ENCODE measurements at regions not wholly inside any gene's neighbourhood (a gene's known extent, or its start where the extent isn't known, plus 50 kb on each side); places are given as distances from the start of the nearest gene placed in this dataset.
A peak's percentile ranks its signal among the peaks of the same experiment; 100 is the strongest.

GRCh38 chr4:176383273-176384077 lies 63.7 kb downstream of the SPCS3 start:
- DNase-seq (ENCODE audit: low spot score): no peak

GRCh38 chr4:176385601-176386000 lies 65.8 kb downstream of the SPCS3 start:
- DNase-seq (ENCODE audit: low spot score): no peak

GRCh38 chr4:176387571-176387970 lies 67.8 kb downstream of the SPCS3 start:
- DNase-seq (ENCODE audit: low spot score): no peak

GRCh38 chr4:176393306-176394013 lies 73.7 kb downstream of the SPCS3 start:
- no peak for DNase-seq (ENCODE audit: low spot score)

GRCh38 chr4:176400816-176401461 lies 81.2 kb downstream of the SPCS3 start:
- DNase-seq (ENCODE audit: low spot score): no peak

- DNase-seq (ENCODE audit: low spot score): no peak
These were observed 84.9 kb downstream of the SPCS3 start for GRCh38 chr4:176404621-176405020.

- no peak for DNase-seq (ENCODE audit: low spot score)
These were observed 86.5 kb downstream of the SPCS3 start for GRCh38 chr4:176406297-176406696.

GRCh38 chr4:176406736-176407135 lies 87.0 kb downstream of the SPCS3 start:
- DNase-seq (ENCODE audit: low spot score): no peak

- no peak for DNase-seq (ENCODE audit: low spot score)
These were observed 89.9 kb downstream of the SPCS3 start for GRCh38 chr4:176409627-176410026.

GRCh38 chr4:176413171-176413570 lies 93.4 kb downstream of the SPCS3 start:
- no peak for DNase-seq (ENCODE audit: low spot score)

GRCh38 chr4:176422001-176422400 lies 102.2 kb downstream of the SPCS3 start:
- no peak for DNase-seq (ENCODE audit: low spot score)

GRCh38 chr4:176422511-176422910 lies 102.7 kb downstream of the SPCS3 start:
- no peak for DNase-seq (ENCODE audit: low spot score)

- no peak for DNase-seq (ENCODE audit: low spot score)
These were observed 105.3 kb downstream of the SPCS3 start for GRCh38 chr4:176425035-176425434.

- no peak for DNase-seq (ENCODE audit: low spot score)
These were observed 113.2 kb downstream of the SPCS3 start for GRCh38 chr4:176432811-176433540.

- no peak for DNase-seq (ENCODE audit: low spot score)
These were observed 114.2 kb downstream of the SPCS3 start for GRCh38 chr4:176433983-176434382.

- no peak for DNase-seq (ENCODE audit: low spot score)
These were observed 116.1 kb downstream of the SPCS3 start for GRCh38 chr4:176435901-176436292.

GRCh38 chr4:176436293-176436973 lies 116.7 kb downstream of the SPCS3 start:
- DNase-seq (ENCODE audit: low spot score): peak; percentile 8

GRCh38 chr4:176437756-176438155 lies 118.0 kb downstream of the SPCS3 start:
- no peak for DNase-seq (ENCODE audit: low spot score)

- no peak for DNase-seq (ENCODE audit: low spot score)
These were observed 118.6 kb downstream of the SPCS3 start for GRCh38 chr4:176438401-176438800.

- no peak for DNase-seq (ENCODE audit: low spot score)
These were observed 119.8 kb downstream of the SPCS3 start for GRCh38 chr4:176439611-176440010.

- DNase-seq (ENCODE audit: low spot score): no peak
These were observed 120.9 kb downstream of the SPCS3 start for GRCh38 chr4:176440698-176441097.

GRCh38 chr4:176441594-176441993 lies 121.8 kb downstream of the SPCS3 start:
- DNase-seq (ENCODE audit: low spot score): no peak

All from NAMALWA (cell line).